ENCODE measurements at regions not wholly inside any gene's neighbourhood (a gene's known extent, or its start where the extent isn't known, plus 50 kb on each side); places are given as distances from the start of the nearest gene placed in this dataset.

GRCh38 chr3:25283613-25284012 is 144.4 kb upstream of the RARB start:
- TF ChIP-seq CTCF (IDR thresholded peaks at IDR 0.05) = no peak
- no peak for TF ChIP-seq ZFX (IDR thresholded peaks at IDR 0.05; ENCODE audit: borderline replicate concordance)
